ENCODE measurements at regions not wholly inside any gene's neighbourhood (a gene's known extent, or its start where the extent isn't known, plus 50 kb on each side); places are given as distances from the start of the nearest gene placed in this dataset.

GRCh38 chr5:171635561-171636245 lies 149.9 kb upstream of the SMIM23 start (continued):
- TF ChIP-seq JUN (IDR thresholded peaks at IDR 0.05; ENCODE audit: low read depth, low read length) (no peak), CTBP2 (IDR thresholded peaks at IDR 0.05; ENCODE audit: borderline replicate concordance, insufficient read depth, insufficient read length, low read length) (no peak), USF2 (IDR thresholded peaks at IDR 0.05; ENCODE audit: low read length) (no peak), SIRT6 (IDR thresholded peaks at IDR 0.05; ENCODE audit: low read length) (no peak), KDM5A (IDR thresholded peaks at IDR 0.05; ENCODE audit: low read length) (no peak), RAD21 (IDR thresholded peaks at IDR 0.05 in 1 of 2, conservative IDR thresholded peaks at IDR 0.05 in 1 of 2; ENCODE audit: low read depth in 2 of 2, low read length in 2 of 2) (no peak)

All from H1 (cell line).